ENCODE measurements at regions not wholly inside any gene's neighbourhood (a gene's known extent, or its start where the extent isn't known, plus 50 kb on each side); places are given as distances from the start of the nearest gene placed in this dataset.
"Not testable (repeated sequence)": the region's sequence is repeated elsewhere in the genome, so short reads cannot be mapped to it uniquely, and the experiment has no call there.

- FAIRE-seq: no peak
Observed at GRCh38 chrX:8018934-8019333, 91.7 kb upstream of the PNPLA4 start.

- no peak for FAIRE-seq
Observed at GRCh38 chrX:8010105-8010504, 82.9 kb upstream of the PNPLA4 start.

- no peak for FAIRE-seq
Observed at GRCh38 chrX:8005678-8006347, 78.6 kb upstream of the PNPLA4 start.

GRCh38 chrX:8003147-8003883 lies 76.1 kb upstream of the PNPLA4 start:
- FAIRE-seq: no peak

- no peak for FAIRE-seq
Observed at GRCh38 chrX:7996851-7997250, 69.6 kb upstream of the PNPLA4 start.

GRCh38 chrX:7996414-7996813 lies 69.2 kb upstream of the PNPLA4 start:
- FAIRE-seq: peak; percentile 90

- FAIRE-seq: no peak
Observed at GRCh38 chrX:7993873-7994272, 66.7 kb upstream of the PNPLA4 start.

GRCh38 chrX:7988013-7988759 lies 61.0 kb upstream of the PNPLA4 start:
- not testable (repeated sequence) for FAIRE-seq

GRCh38 chrX:7987160-7988012 lies 60.2 kb upstream of the PNPLA4 start:
- peak; percentile 93 for FAIRE-seq

GRCh38 chrX:7986738-7987137 lies 59.5 kb upstream of the PNPLA4 start:
- FAIRE-seq: not testable (repeated sequence)

GRCh38 chrX:7985568-7985967 lies 58.4 kb upstream of the PNPLA4 start:
- FAIRE-seq: no peak

- no peak for FAIRE-seq
Observed at GRCh38 chrX:7983581-7983980, 56.4 kb upstream of the PNPLA4 start.
